ENCODE measurements at regions not wholly inside any gene's neighbourhood (a gene's known extent, or its start where the extent isn't known, plus 50 kb on each side); places are given as distances from the start of the nearest gene placed in this dataset.

DNA sequence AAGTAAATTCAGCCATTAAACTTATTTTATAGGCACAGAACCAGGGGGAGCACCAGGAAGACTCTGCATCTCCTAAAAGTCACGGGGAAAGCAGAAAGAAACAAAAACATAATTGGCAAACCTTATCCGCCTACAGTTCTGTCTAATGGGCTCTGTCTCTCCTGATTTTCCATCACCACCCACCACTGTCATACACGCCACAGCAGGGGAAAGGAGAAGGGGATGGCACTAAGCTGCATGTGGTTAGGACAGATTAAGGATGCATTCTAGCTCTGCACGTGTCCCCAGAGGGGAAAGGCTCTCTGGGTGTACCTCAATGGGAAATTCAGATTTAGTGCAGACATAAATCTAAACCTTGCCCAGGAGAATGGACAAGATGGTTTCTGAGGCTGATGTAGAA lies 359.8 kb downstream of the TMEM114 start:
- H3K36me3 ChIP-seq (ENCODE audit: control insufficient read depth in 3 of 3, insufficient read depth in 3 of 3, low read length in 3 of 3), result no peaks in the 10 kb centered on the region
- H3K4me1 ChIP-seq (ENCODE audit: control insufficient read depth in 3 of 3, insufficient read depth in 3 of 3, low read length in 3 of 3), result no peaks in the 10 kb centered on the region
- no peak overlapping the region for H3K27ac ChIP-seq (ENCODE audit: low read depth, low read length)
- no peak overlapping the region for H3K4me3 ChIP-seq (ENCODE audit: low read length in 3 of 3)
- no peak overlapping the region for H3K9ac ChIP-seq (ENCODE audit: low read depth in 1 of 3, low read length in 3 of 3)
- no peaks in the 10 kb centered on the region for H3K27me3 ChIP-seq (ENCODE audit: control insufficient read depth in 3 of 3, insufficient read depth in 3 of 3, low read length in 3 of 3)
- H3K9me3 ChIP-seq (ENCODE audit: control insufficient read depth in 3 of 3, low read length in 3 of 3), result no peaks in the 10 kb centered on the region

- Histone ChIP-seq H3K9ac (ENCODE audit: low read depth in 1 of 3, low read length in 3 of 3) (no peak overlapping the region), H3K27me3 (ENCODE audit: control insufficient read depth in 3 of 3, insufficient read depth in 3 of 3, low read length in 3 of 3) (no peaks in the 10 kb centered on the region)
These were observed 361.2 kb downstream of the TMEM114 start for GRCh38 chr16:8229011-8229520.

DNA sequence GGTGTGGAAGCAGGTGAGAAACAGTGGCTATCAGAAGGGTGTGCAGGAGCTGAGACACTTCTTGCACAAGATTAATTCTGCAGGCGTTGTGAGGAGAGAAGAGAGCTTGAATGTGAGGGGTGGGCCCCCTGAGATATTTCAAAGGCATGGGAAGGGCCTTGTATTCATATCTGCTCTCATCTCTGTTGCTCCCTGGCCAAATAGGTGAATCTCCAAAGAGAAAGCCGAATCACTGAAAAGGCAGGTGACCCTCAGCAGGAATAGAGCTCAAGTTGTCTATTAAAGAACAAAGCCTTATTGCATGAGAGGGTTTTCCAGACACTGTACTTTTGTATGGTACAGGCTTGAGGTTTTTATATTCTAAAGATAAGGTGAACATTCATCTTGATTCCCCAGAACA lies 373.1 kb downstream of the TMEM114 start:
- no peak overlapping the region for H3K4me3 ChIP-seq (ENCODE audit: low read length in 3 of 3)
- H3K9ac ChIP-seq (ENCODE audit: low read depth in 1 of 3, low read length in 3 of 3), result no peak overlapping the region
- no peak overlapping the region for H3K27ac ChIP-seq (ENCODE audit: low read depth, low read length)
- no peaks in the 10 kb centered on the region for H3K9me3 ChIP-seq (ENCODE audit: control insufficient read depth in 3 of 3, low read length in 3 of 3)
- H3K27me3 ChIP-seq (ENCODE audit: control insufficient read depth in 3 of 3, insufficient read depth in 3 of 3, low read length in 3 of 3), result no peaks in the 10 kb centered on the region
- no peaks in the 10 kb centered on the region for H3K4me1 ChIP-seq (ENCODE audit: control insufficient read depth in 3 of 3, insufficient read depth in 3 of 3, low read length in 3 of 3)
- H3K36me3 ChIP-seq (ENCODE audit: control insufficient read depth in 3 of 3, insufficient read depth in 3 of 3, low read length in 3 of 3), result no peaks in the 10 kb centered on the region

More at GRCh38 chr16:8229011-8229520, 361.2 kb downstream of the TMEM114 start:
- H3K9me3 ChIP-seq (ENCODE audit: control insufficient read depth in 3 of 3, low read length in 3 of 3), result no peaks in the 10 kb centered on the region
- H3K4me3 ChIP-seq (ENCODE audit: low read length in 3 of 3), result no peak overlapping the region
- H3K36me3 ChIP-seq (ENCODE audit: control insufficient read depth in 3 of 3, insufficient read depth in 3 of 3, low read length in 3 of 3), result no peaks in the 10 kb centered on the region
- H3K4me1 ChIP-seq (ENCODE audit: control insufficient read depth in 3 of 3, insufficient read depth in 3 of 3, low read length in 3 of 3), result no peaks in the 10 kb centered on the region
- H3K27ac ChIP-seq (ENCODE audit: low read depth, low read length), result no peak overlapping the region

DNA sequence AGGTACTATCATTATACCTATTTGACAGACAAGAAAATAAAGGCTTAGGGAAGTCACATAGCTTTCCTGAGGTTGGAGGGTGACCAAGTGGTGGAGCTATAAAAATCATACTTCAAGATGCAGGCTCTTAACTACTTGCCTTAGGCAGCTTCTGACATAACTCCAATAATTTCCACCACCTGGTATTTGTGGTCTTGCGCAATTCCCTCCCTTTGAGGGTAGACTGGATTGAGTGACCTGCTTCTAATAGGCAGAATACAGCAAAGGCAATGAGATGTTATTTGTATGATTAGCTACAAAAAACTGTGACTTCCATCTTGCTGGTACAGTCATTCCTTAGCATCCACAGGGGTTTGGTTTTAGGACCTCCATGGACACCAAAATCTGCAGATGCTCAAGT lies 385.5 kb downstream of the TMEM114 start:
- no peak overlapping the region for H3K4me3 ChIP-seq (ENCODE audit: low read length in 3 of 3)
- no peak overlapping the region for H3K9ac ChIP-seq (ENCODE audit: low read depth in 1 of 3, low read length in 3 of 3)
- H3K9me3 ChIP-seq (ENCODE audit: control insufficient read depth in 3 of 3, low read length in 3 of 3), result peaks cover 0 to 6% (median 2%) of the 10 kb centered on the region in 3 donors
- H3K4me1 ChIP-seq (ENCODE audit: control insufficient read depth in 3 of 3, insufficient read depth in 3 of 3, low read length in 3 of 3), result no peaks in the 10 kb centered on the region
- H3K36me3 ChIP-seq (ENCODE audit: control insufficient read depth in 3 of 3, insufficient read depth in 3 of 3, low read length in 3 of 3), result no peaks in the 10 kb centered on the region
- H3K27ac ChIP-seq (ENCODE audit: low read depth, low read length), result no peak overlapping the region
- no peaks in the 10 kb centered on the region for H3K27me3 ChIP-seq (ENCODE audit: control insufficient read depth in 3 of 3, insufficient read depth in 3 of 3, low read length in 3 of 3)

DNA sequence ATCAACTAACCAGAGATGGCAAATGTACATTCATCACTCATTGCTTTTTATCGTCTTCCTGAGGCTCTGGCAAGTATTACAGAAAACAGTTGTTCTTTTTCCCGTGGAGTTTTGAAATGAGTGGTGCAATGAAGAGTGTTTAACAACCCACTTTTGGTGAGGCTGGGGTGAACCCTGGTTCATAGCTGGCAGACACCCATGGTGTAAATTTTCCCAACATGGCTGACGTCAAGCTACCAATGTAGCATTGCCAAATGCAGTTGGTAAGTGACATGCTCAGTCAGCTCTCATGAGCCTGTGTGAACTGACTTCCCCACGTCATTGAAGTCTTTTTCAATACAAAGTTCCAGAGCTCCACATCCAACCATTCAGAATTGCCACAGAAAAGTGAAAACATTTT lies 386.2 kb downstream of the TMEM114 start:
- H3K27ac ChIP-seq (ENCODE audit: low read depth, low read length), result no peak overlapping the region
- H3K4me1 ChIP-seq (ENCODE audit: control insufficient read depth in 3 of 3, insufficient read depth in 3 of 3, low read length in 3 of 3), result no peaks in the 10 kb centered on the region
- no peak overlapping the region for H3K4me3 ChIP-seq (ENCODE audit: low read length in 3 of 3)
- H3K9me3 ChIP-seq (ENCODE audit: control insufficient read depth in 3 of 3, low read length in 3 of 3), result peaks cover 0 to 6% (median 2%) of the 10 kb centered on the region in 3 donors
- no peaks in the 10 kb centered on the region for H3K36me3 ChIP-seq (ENCODE audit: control insufficient read depth in 3 of 3, insufficient read depth in 3 of 3, low read length in 3 of 3)
- no peak overlapping the region for H3K9ac ChIP-seq (ENCODE audit: low read depth in 1 of 3, low read length in 3 of 3)
- H3K27me3 ChIP-seq (ENCODE audit: control insufficient read depth in 3 of 3, insufficient read depth in 3 of 3, low read length in 3 of 3), result no peaks in the 10 kb centered on the region

DNA sequence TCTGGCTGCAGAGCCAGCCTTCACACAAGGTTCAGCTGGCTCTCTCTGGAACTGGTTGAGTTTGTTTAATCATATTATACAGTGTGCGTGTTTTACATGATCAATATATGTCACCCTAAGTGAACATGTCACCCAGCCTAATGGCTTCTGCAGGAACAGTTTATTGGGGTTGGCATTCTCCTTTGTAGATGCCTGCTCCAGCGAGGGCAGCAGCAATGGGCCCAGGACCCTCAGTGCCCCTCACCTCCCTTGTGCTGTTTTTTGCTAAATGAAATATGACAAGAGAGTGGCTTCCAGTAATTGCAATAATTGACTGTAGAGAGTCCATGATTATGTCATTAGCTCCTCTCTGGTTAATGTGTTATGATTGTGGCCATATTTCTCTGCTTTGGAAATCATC lies 387.2 kb downstream of the TMEM114 start:
- H3K27me3 ChIP-seq (ENCODE audit: control insufficient read depth in 3 of 3, insufficient read depth in 3 of 3, low read length in 3 of 3), result no peaks in the 10 kb centered on the region
- H3K4me1 ChIP-seq (ENCODE audit: control insufficient read depth in 3 of 3, insufficient read depth in 3 of 3, low read length in 3 of 3), result no peaks in the 10 kb centered on the region
- no peak overlapping the region for H3K27ac ChIP-seq (ENCODE audit: low read depth, low read length)

DNA sequence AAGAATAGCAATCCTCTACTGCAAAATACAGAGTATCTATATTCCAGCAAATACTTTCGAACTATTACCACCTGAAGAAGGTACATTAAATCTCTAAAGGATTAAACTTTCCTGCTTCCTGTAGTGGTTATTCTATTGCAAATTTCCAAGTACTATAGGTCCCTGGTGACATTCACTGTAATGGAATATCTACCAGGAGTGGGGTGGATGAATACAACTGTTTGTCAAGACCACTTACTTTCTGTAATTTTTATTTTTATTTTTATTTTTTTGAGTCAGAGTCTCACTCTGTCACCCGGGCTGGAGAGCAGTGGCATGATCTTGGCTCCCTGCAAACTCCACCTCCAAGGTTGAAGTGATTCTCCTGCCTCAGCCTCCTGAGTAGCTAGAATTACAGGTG lies 389.5 kb downstream of the TMEM114 start:
- peaks cover 0 to 6% (median 2%) of the 10 kb centered on the region in 3 donors for H3K9me3 ChIP-seq (ENCODE audit: control insufficient read depth in 3 of 3, low read length in 3 of 3)
- no peak overlapping the region for H3K27ac ChIP-seq (ENCODE audit: low read depth, low read length)
- H3K36me3 ChIP-seq (ENCODE audit: control insufficient read depth in 3 of 3, insufficient read depth in 3 of 3, low read length in 3 of 3), result no peaks in the 10 kb centered on the region
- H3K4me1 ChIP-seq (ENCODE audit: control insufficient read depth in 3 of 3, insufficient read depth in 3 of 3, low read length in 3 of 3), result no peaks in the 10 kb centered on the region
- H3K4me3 ChIP-seq (ENCODE audit: low read length in 3 of 3), result no peak overlapping the region
- no peaks in the 10 kb centered on the region for H3K27me3 ChIP-seq (ENCODE audit: control insufficient read depth in 3 of 3, insufficient read depth in 3 of 3, low read length in 3 of 3)
- H3K9ac ChIP-seq (ENCODE audit: low read depth in 1 of 3, low read length in 3 of 3), result no peak overlapping the region

More for the DNA sequence above, 387.2 kb downstream of the TMEM114 start:
- no peaks in the 10 kb centered on the region for H3K36me3 ChIP-seq (ENCODE audit: control insufficient read depth in 3 of 3, insufficient read depth in 3 of 3, low read length in 3 of 3)
- H3K9ac ChIP-seq (ENCODE audit: low read depth in 1 of 3, low read length in 3 of 3), result no peak overlapping the region
- H3K9me3 ChIP-seq (ENCODE audit: control insufficient read depth in 3 of 3, low read length in 3 of 3), result peaks cover 0 to 6% (median 2%) of the 10 kb centered on the region in 3 donors
- H3K4me3 ChIP-seq (ENCODE audit: low read length in 3 of 3), result no peak overlapping the region

GRCh38 chr16:8199390-8199789 lies 390.9 kb downstream of the TMEM114 start:
- H3K36me3 ChIP-seq (ENCODE audit: control insufficient read depth in 3 of 3, insufficient read depth in 3 of 3, low read length in 3 of 3), result no peaks in the 10 kb centered on the region
- H3K9ac ChIP-seq (ENCODE audit: low read depth in 1 of 3, low read length in 3 of 3), result no peak overlapping the region
- peaks cover 0 to 2% (median 2%) of the 10 kb centered on the region in 3 donors for H3K9me3 ChIP-seq (ENCODE audit: control insufficient read depth in 3 of 3, low read length in 3 of 3)
- H3K27ac ChIP-seq (ENCODE audit: low read depth, low read length), result no peak overlapping the region
- H3K4me3 ChIP-seq (ENCODE audit: low read length in 3 of 3), result no peak overlapping the region
- no peaks in the 10 kb centered on the region for H3K4me1 ChIP-seq (ENCODE audit: control insufficient read depth in 3 of 3, insufficient read depth in 3 of 3, low read length in 3 of 3)
- no peaks in the 10 kb centered on the region for H3K27me3 ChIP-seq (ENCODE audit: control insufficient read depth in 3 of 3, insufficient read depth in 3 of 3, low read length in 3 of 3)

GRCh38 chr16:8194794-8195193 lies 395.5 kb downstream of the TMEM114 start:
- no peaks in the 10 kb centered on the region for H3K27me3 ChIP-seq (ENCODE audit: control insufficient read depth in 3 of 3, insufficient read depth in 3 of 3, low read length in 3 of 3)
- H3K27ac ChIP-seq (ENCODE audit: low read depth, low read length), result no peak overlapping the region
- no peak overlapping the region for H3K9ac ChIP-seq (ENCODE audit: low read depth in 1 of 3, low read length in 3 of 3)
- H3K36me3 ChIP-seq (ENCODE audit: control insufficient read depth in 3 of 3, insufficient read depth in 3 of 3, low read length in 3 of 3), result no peaks in the 10 kb centered on the region
- peaks cover 0 to 2% (median 0%) of the 10 kb centered on the region in 3 donors for H3K9me3 ChIP-seq (ENCODE audit: control insufficient read depth in 3 of 3, low read length in 3 of 3)
- no peaks in the 10 kb centered on the region for H3K4me1 ChIP-seq (ENCODE audit: control insufficient read depth in 3 of 3, insufficient read depth in 3 of 3, low read length in 3 of 3)
- H3K4me3 ChIP-seq (ENCODE audit: low read length in 3 of 3), result no peak overlapping the region

GRCh38 chr16:8188841-8189240 lies 401.5 kb downstream of the TMEM114 start:
- Histone ChIP-seq H3K4me3 (ENCODE audit: low read length in 3 of 3) (no peak overlapping the region), H3K27ac (ENCODE audit: low read depth, low read length) (no peak overlapping the region), H3K9me3 (ENCODE audit: control insufficient read depth in 3 of 3, low read length in 3 of 3) (peaks cover 0 to 2% (median 0%) of the 10 kb centered on the region in 3 donors), H3K27me3 (ENCODE audit: control insufficient read depth in 3 of 3, insufficient read depth in 3 of 3, low read length in 3 of 3) (no peaks in the 10 kb centered on the region), H3K9ac (ENCODE audit: low read depth in 1 of 3, low read length in 3 of 3) (no peak overlapping the region), H3K36me3 (ENCODE audit: control insufficient read depth in 3 of 3, insufficient read depth in 3 of 3, low read length in 3 of 3) (no peaks in the 10 kb centered on the region), H3K4me1 (ENCODE audit: control insufficient read depth in 3 of 3, insufficient read depth in 3 of 3, low read length in 3 of 3) (no peaks in the 10 kb centered on the region)
